ENCODE measurements at regions not wholly inside any gene's neighbourhood (a gene's known extent, or its start where the extent isn't known, plus 50 kb on each side); places are given as distances from the start of the nearest gene placed in this dataset.

DNA sequence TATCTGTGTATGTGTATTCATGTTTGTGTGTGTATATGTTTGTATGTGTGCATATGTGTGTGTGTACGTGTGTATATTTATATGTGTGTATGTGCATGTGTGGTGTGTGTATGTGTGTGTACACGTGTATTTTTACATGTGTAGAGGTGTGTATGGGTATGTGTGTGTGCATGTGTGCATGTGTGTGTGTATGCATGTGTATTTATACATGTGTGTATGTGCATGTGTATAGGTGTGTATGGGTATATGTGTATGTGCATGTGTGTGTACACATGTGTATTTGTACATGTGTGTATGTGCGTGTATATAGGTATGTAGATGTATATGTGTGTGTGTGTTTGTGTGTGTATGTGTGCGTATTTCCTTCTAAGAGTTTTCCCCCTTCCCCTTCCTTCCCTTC is 207.7 kb upstream of the ATP6AP2 start:
- TF ChIP-seq, protein P1, sequence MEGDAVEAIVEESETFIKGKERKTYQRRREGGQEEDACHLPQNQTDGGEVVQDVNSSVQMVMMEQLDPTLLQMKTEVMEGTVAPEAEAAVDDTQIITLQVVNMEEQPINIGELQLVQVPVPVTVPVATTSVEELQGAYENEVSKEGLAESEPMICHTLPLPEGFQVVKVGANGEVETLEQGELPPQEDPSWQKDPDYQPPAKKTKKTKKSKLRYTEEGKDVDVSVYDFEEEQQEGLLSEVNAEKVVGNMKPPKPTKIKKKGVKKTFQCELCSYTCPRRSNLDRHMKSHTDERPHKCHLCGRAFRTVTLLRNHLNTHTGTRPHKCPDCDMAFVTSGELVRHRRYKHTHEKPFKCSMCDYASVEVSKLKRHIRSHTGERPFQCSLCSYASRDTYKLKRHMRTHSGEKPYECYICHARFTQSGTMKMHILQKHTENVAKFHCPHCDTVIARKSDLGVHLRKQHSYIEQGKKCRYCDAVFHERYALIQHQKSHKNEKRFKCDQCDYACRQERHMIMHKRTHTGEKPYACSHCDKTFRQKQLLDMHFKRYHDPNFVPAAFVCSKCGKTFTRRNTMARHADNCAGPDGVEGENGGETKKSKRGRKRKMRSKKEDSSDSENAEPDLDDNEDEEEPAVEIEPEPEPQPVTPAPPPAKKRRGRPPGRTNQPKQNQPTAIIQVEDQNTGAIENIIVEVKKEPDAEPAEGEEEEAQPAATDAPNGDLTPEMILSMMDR (conservative IDR thresholded peaks at IDR 0.05): no peak
- no peak for TF ChIP-seq EZH2 (IDR thresholded peaks at IDR 0.05; ENCODE audit: low read depth)

Data from PC-9 (cell line).